HCT116 (cell line): ENCODE measurements at regions not wholly inside any gene's neighbourhood (a gene's known extent, or its start where the extent isn't known, plus 50 kb on each side); places are given as distances from the start of the nearest gene placed in this dataset.

ENCODE experiments used
- CBX3 ChIP-seq: IDR thresholded peaks from 2 replicates; pipeline ENCODE4 v1.6.1; 2012; ENCODE audit warnings: low read depth
- EZH2 ChIP-seq: fragments of 200-600 bp; sonication (generic); IDR thresholded peaks from 2 replicates; pipeline ENCODE4 v1.6.1; 2017; ENCODE audit warnings: antibody characterized with exemption, mixed run types
- SP1 ChIP-seq: IDR thresholded peaks from 2 replicates; pipeline ENCODE4 v1.6.1; 2012; ENCODE audit warnings: low read depth
- SRF ChIP-seq: IDR thresholded peaks from 2 replicates; pipeline ENCODE4 v1.6.1; 2012; ENCODE audit warnings: low read depth
- ZFX ChIP-seq: fragments of 450-650 bp; IDR thresholded peaks from 2 replicates; pipeline ENCODE4 v1.6.1; 2017
- TF ChIP-seq, protein P1 (sequence below): IDR thresholded peaks from 2 replicates; pipeline ENCODE4 v1.6.1; 2012; ENCODE audit warnings: low read depth
- TF ChIP-seq, protein P2 (sequence below), 3 experiments: fragments of 200-600 bp in 1 of 3; sonication (generic) in 1 of 3; IDR thresholded peaks in 2 of 3; conservative IDR thresholded peaks in 1 of 3; 2 replicates each; pipeline ENCODE4 v1.5.1; 2012 to 2017; ENCODE audit warnings: low read depth in 2 of 3, low read length in 2 of 3, antibody characterized with exemption in 1 of 3, borderline replicate concordance in 1 of 3, control low read depth in 1 of 3, mild to moderate bottlenecking in 1 of 3, mixed read lengths in 1 of 3, mixed run types in 1 of 3, moderate library complexity in 1 of 3; ENCODE audit not compliant: insufficient read depth in 1 of 3

DNA sequence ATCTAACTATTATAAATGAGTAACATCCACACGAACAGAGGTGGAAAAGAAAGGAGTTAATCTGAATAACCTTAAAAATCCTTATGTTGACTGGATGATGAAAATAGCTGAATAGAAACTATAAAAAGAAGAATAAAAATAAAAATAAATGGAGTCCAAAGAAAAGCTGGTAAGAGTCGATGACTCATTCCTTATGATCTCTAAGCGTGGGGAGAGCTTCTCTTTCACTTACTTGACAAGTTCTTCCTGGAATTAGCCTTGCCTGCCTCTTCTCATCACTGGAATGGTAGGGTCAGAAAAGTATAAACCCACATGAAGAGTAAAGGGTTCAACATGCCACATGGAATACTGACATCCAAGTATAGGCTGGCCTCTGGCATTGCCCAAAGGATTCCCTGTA, 477.0 kb upstream of the RGMB start:
- TF ChIP-seq, protein P1, sequence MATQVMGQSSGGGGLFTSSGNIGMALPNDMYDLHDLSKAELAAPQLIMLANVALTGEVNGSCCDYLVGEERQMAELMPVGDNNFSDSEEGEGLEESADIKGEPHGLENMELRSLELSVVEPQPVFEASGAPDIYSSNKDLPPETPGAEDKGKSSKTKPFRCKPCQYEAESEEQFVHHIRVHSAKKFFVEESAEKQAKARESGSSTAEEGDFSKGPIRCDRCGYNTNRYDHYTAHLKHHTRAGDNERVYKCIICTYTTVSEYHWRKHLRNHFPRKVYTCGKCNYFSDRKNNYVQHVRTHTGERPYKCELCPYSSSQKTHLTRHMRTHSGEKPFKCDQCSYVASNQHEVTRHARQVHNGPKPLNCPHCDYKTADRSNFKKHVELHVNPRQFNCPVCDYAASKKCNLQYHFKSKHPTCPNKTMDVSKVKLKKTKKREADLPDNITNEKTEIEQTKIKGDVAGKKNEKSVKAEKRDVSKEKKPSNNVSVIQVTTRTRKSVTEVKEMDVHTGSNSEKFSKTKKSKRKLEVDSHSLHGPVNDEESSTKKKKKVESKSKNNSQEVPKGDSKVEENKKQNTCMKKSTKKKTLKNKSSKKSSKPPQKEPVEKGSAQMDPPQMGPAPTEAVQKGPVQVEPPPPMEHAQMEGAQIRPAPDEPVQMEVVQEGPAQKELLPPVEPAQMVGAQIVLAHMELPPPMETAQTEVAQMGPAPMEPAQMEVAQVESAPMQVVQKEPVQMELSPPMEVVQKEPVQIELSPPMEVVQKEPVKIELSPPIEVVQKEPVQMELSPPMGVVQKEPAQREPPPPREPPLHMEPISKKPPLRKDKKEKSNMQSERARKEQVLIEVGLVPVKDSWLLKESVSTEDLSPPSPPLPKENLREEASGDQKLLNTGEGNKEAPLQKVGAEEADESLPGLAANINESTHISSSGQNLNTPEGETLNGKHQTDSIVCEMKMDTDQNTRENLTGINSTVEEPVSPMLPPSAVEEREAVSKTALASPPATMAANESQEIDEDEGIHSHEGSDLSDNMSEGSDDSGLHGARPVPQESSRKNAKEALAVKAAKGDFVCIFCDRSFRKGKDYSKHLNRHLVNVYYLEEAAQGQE, result no peak
- TF ChIP-seq, protein P2, sequence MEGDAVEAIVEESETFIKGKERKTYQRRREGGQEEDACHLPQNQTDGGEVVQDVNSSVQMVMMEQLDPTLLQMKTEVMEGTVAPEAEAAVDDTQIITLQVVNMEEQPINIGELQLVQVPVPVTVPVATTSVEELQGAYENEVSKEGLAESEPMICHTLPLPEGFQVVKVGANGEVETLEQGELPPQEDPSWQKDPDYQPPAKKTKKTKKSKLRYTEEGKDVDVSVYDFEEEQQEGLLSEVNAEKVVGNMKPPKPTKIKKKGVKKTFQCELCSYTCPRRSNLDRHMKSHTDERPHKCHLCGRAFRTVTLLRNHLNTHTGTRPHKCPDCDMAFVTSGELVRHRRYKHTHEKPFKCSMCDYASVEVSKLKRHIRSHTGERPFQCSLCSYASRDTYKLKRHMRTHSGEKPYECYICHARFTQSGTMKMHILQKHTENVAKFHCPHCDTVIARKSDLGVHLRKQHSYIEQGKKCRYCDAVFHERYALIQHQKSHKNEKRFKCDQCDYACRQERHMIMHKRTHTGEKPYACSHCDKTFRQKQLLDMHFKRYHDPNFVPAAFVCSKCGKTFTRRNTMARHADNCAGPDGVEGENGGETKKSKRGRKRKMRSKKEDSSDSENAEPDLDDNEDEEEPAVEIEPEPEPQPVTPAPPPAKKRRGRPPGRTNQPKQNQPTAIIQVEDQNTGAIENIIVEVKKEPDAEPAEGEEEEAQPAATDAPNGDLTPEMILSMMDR (IDR thresholded peaks at IDR 0.05 in 2 of 3, conservative IDR thresholded peaks at IDR 0.05 in 1 of 3; ENCODE audit: borderline replicate concordance in 1 of 3, insufficient read depth in 1 of 3, low read depth in 2 of 3, low read length in 2 of 3), result no peak
- TF ChIP-seq EZH2 (no peak), SP1 (no peak), CBX3 (no peak), ZFX (no peak), SRF (no peak)
